ENCODE measurements at regions not wholly inside any gene's neighbourhood (a gene's known extent, or its start where the extent isn't known, plus 50 kb on each side); places are given as distances from the start of the nearest gene placed in this dataset.

DNA sequence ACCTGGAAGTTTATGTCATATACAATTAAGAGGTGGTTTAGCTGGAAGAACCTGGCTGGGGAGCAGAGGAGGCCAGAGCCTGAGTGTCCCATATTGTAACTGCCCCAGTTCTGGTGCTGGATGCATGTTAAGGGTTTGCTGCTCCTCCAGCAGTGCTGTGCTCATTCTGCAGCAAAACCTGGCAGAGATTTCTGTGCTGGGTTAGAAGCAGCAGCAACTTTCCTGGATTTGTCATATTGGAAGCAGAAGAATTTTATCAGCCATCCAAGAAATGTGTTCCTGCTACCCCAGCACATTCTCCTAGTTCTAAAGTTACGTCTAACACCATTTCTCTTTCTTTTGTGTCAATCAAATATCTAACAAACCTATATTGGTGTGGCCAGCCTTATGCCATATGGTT, 284.1 kb downstream of the TDRD15 start:
- TF ChIP-seq, protein P1, sequence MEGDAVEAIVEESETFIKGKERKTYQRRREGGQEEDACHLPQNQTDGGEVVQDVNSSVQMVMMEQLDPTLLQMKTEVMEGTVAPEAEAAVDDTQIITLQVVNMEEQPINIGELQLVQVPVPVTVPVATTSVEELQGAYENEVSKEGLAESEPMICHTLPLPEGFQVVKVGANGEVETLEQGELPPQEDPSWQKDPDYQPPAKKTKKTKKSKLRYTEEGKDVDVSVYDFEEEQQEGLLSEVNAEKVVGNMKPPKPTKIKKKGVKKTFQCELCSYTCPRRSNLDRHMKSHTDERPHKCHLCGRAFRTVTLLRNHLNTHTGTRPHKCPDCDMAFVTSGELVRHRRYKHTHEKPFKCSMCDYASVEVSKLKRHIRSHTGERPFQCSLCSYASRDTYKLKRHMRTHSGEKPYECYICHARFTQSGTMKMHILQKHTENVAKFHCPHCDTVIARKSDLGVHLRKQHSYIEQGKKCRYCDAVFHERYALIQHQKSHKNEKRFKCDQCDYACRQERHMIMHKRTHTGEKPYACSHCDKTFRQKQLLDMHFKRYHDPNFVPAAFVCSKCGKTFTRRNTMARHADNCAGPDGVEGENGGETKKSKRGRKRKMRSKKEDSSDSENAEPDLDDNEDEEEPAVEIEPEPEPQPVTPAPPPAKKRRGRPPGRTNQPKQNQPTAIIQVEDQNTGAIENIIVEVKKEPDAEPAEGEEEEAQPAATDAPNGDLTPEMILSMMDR (IDR thresholded peaks at IDR 0.05) = no peak
- TF ChIP-seq GRHL2 (CRISPR knock-in tag; IDR thresholded peaks at IDR 0.05; ENCODE audit: insufficient replicate concordance, severe bottlenecking) (no peak), KAT7 (CRISPR knock-in tag; IDR thresholded peaks at IDR 0.05; ENCODE audit: borderline replicate concordance) (no peak), ZBTB21 (CRISPR knock-in tag; IDR thresholded peaks at IDR 0.05; ENCODE audit: borderline replicate concordance) (no peak), NFYB (CRISPR knock-in tag; conservative IDR thresholded peaks at IDR 0.05; ENCODE audit: low read depth) (no peak), SMAD3 (CRISPR knock-in tag; IDR thresholded peaks at IDR 0.05; ENCODE audit: borderline replicate concordance) (no peak), CBFB (CRISPR knock-in tag; IDR thresholded peaks at IDR 0.05; ENCODE audit: low read depth) (no peak), NR2C2 (CRISPR knock-in tag; IDR thresholded peaks at IDR 0.05) (no peak), CREB1 (CRISPR knock-in tag; IDR thresholded peaks at IDR 0.05) (no peak)
- TF ChIP-seq, protein P2, sequence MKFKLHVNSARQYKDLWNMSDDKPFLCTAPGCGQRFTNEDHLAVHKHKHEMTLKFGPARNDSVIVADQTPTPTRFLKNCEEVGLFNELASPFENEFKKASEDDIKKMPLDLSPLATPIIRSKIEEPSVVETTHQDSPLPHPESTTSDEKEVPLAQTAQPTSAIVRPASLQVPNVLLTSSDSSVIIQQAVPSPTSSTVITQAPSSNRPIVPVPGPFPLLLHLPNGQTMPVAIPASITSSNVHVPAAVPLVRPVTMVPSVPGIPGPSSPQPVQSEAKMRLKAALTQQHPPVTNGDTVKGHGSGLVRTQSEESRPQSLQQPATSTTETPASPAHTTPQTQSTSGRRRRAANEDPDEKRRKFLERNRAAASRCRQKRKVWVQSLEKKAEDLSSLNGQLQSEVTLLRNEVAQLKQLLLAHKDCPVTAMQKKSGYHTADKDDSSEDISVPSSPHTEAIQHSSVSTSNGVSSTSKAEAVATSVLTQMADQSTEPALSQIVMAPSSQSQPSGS (CRISPR knock-in tag; IDR thresholded peaks at IDR 0.05; ENCODE audit: borderline replicate concordance, low read depth) = no peak
- TF ChIP-seq, protein P3, sequence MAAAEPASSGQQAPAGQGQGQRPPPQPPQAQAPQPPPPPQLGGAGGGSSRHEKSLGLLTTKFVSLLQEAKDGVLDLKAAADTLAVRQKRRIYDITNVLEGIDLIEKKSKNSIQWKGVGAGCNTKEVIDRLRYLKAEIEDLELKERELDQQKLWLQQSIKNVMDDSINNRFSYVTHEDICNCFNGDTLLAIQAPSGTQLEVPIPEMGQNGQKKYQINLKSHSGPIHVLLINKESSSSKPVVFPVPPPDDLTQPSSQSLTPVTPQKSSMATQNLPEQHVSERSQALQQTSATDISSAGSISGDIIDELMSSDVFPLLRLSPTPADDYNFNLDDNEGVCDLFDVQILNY (CRISPR knock-in tag; IDR thresholded peaks at IDR 0.05) = no peak

All from WTC11 (cell line).